OCI-LY7 (cell line): ENCODE measurements at regions not wholly inside any gene's neighbourhood (a gene's known extent, or its start where the extent isn't known, plus 50 kb on each side); places are given as distances from the start of the nearest gene placed in this dataset.

Source experiments
- CTCF ChIP-seq: fragments of 200-600 bp; sonication (generic); conservative IDR thresholded peaks from 2 replicates; pipeline ENCODE4 v1.5.1; 2014; ENCODE audit warnings: mild to moderate bottlenecking, antibody characterized with exemption, low read length, moderate library complexity, mixed read lengths
- EZH2phosphoT487 ChIP-seq: fragments of 200-600 bp; sonication (generic); IDR thresholded peaks from 2 replicates; pipeline ENCODE4 v1.6.1; 2018; ENCODE audit warnings: low read depth, borderline replicate concordance, mild to moderate bottlenecking, mixed run types, antibody characterized with exemption, low read length, moderate library complexity, mixed read lengths

- TF ChIP-seq CTCF = no peak
- TF ChIP-seq EZH2phosphoT487 = no peak
Observed at GRCh38 chr13:112222971-112223370, 153.2 kb upstream of the SPACA7 start.
